Panc1 (cell line): ENCODE measurements at regions not wholly inside any gene's neighbourhood (a gene's known extent, or its start where the extent isn't known, plus 50 kb on each side); places are given as distances from the start of the nearest gene placed in this dataset.

Source experiments
- CTCF ChIP-seq: fragments of 450-650 bp; IDR thresholded peaks from 2 replicates; pipeline ENCODE4 v1.5.1; 2017; ENCODE audit warnings: mild to moderate bottlenecking
- POLR2AphosphoS5 ChIP-seq: IDR thresholded peaks from 2 replicates; pipeline ENCODE4 v1.6.1; 2012; ENCODE audit warnings: mild to moderate bottlenecking, low read depth, low read length, moderate library complexity
- SIN3A ChIP-seq: IDR thresholded peaks from 2 replicates; pipeline ENCODE4 v1.6.1; 2012; ENCODE audit warnings: low read depth, mild to moderate bottlenecking, low read length, moderate library complexity, borderline replicate concordance; ENCODE audit not compliant: insufficient read depth
- TCF7L2 ChIP-seq: IDR thresholded peaks from 2 replicates; pipeline ENCODE4 v1.6.1; 2011; ENCODE audit warnings: mild to moderate bottlenecking, low read depth, low read length, inconsistent platforms

- TF ChIP-seq CTCF (no peak), POLR2AphosphoS5 (no peak), SIN3A (no peak), TCF7L2 (no peak)
These were observed 265.7 kb downstream of the ADGRG6 start for GRCh38 chr6:142567461-142567860.
